ENCODE measurements at regions not wholly inside any gene's neighbourhood (a gene's known extent, or its start where the extent isn't known, plus 50 kb on each side); places are given as distances from the start of the nearest gene placed in this dataset.

DNA sequence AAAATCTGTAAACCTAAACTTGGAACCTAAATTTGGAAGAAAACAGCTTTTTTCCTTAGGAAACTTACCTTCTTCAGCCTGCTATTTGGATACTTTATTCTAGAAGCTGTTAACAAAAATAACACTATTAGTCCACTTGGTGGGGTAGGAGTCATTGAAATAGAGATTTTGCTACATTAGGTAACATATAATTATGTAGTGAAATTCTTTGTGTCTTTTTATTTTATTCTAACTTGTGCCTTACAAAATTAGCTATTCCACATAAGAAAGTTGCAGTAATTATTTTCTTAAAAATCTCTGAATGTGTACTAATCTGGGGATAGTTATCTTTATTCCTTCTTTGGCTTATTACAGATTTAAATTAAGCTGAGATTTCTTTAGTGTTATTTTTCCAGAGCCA lies 360.4 kb upstream of the ROBO2 start:
- Histone ChIP-seq H3K4me1 (ENCODE audit: insufficient read depth, low read length) (peaks cover 13% of the 10 kb centered on the region; the same call in 1 of the 2 replicates), H3K4me3 (ENCODE audit: low read length) (no peak overlapping the region), H3K27ac (ENCODE audit: low read length) (no peak overlapping the region), H3K9ac (ENCODE audit: low read depth, low read length) (no peak overlapping the region), H3K9me3 (ENCODE audit: insufficient read depth, low read depth, low read length) (no peaks in the 10 kb centered on the region), H3K36me3 (ENCODE audit: insufficient read depth, low read depth, low read length) (no peaks in the 10 kb centered on the region), H3K27me3 (ENCODE audit: insufficient read depth, low read length) (no peaks in the 10 kb centered on the region)

DNA sequence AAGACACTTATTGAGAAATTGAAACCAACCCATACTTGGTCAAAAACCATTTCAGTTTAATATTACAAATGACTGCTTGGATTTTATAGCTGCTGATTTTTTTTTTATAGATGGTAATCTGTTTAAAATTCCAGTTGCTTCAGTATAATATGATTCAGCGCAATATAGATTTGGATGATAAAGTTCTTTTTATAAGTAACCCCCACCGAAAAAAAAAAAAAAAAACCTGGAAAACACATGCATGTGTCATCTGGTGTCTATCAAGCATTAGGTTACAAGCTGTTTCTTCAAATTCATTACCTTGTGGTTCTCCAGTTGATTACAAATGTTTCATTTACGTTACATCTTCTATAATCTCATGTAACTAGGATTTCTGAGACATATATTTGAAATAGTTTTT lies 356.6 kb upstream of the ROBO2 start:
- H3K4me3 ChIP-seq (ENCODE audit: low read length), result no peak overlapping the region
- no peaks in the 10 kb centered on the region for H3K27me3 ChIP-seq (ENCODE audit: insufficient read depth, low read length)
- H3K27ac ChIP-seq (ENCODE audit: low read length), result no peak overlapping the region

DNA sequence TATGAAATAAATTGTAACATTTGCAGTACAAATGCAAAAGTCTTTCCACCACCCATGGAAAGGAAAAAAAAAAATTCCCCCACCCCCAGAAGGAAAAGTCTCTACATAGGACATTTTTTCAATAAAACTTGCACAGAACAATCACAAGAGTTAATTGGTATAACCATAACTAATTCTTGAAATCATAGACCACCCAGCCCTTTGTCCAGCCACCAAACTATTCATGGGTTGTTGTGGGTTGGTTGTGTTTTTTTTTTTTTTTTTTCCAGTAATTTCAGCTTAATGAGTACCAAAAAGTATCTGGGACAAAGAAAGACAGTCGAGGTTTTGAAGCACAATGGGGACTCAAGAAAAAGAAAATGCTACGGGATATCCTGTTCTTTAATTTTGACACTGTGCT lies 355.0 kb upstream of the ROBO2 start:
- H3K4me1 ChIP-seq (ENCODE audit: insufficient read depth, low read length), result peaks cover 20% of the 10 kb centered on the region; the same call in 1 of the 2 replicates

More for the DNA sequence above, 356.6 kb upstream of the ROBO2 start:
- no peaks in the 10 kb centered on the region for H3K36me3 ChIP-seq (ENCODE audit: insufficient read depth, low read depth, low read length)
- H3K9me3 ChIP-seq (ENCODE audit: insufficient read depth, low read depth, low read length), result no peaks in the 10 kb centered on the region
- peaks cover 20% of the 10 kb centered on the region; the same call in 1 of the 2 replicates for H3K4me1 ChIP-seq (ENCODE audit: insufficient read depth, low read length)
- no peak overlapping the region for H3K9ac ChIP-seq (ENCODE audit: low read depth, low read length)

DNA sequence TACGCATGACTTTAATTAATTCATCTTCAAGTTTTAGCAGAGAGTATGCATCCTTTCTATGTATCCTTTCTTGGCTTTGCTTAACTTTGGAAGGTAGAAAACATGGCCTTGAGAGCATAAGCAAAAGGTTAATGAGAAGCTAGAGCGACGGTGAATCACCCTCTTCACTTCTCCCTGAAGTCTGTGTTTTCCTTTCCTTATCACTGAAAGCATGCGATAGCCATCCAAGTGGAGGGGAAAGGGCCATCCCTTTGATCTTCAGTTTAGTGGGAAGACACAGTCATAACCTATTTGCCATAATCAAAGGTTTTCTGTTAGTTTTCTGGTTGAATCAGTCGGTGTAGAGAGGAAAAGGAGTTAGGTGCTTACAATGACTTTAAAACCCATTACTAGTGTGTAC lies 354.0 kb upstream of the ROBO2 start:
- Histone ChIP-seq H3K4me1 (ENCODE audit: insufficient read depth, low read length) (peaks cover 20% of the 10 kb centered on the region; the same call in 1 of the 2 replicates), H3K36me3 (ENCODE audit: insufficient read depth, low read depth, low read length) (no peaks in the 10 kb centered on the region), H3K4me3 (ENCODE audit: low read length) (no peak overlapping the region), H3K9ac (ENCODE audit: low read depth, low read length) (no peak overlapping the region), H3K27ac (ENCODE audit: low read length) (no peak overlapping the region), H3K9me3 (ENCODE audit: insufficient read depth, low read depth, low read length) (no peaks in the 10 kb centered on the region), H3K27me3 (ENCODE audit: insufficient read depth, low read length) (no peaks in the 10 kb centered on the region)

More for the DNA sequence above, 355.0 kb upstream of the ROBO2 start:
- Histone ChIP-seq H3K27ac (ENCODE audit: low read length) (no peak overlapping the region), H3K4me3 (ENCODE audit: low read length) (no peak overlapping the region), H3K27me3 (ENCODE audit: insufficient read depth, low read length) (no peaks in the 10 kb centered on the region), H3K9ac (ENCODE audit: low read depth, low read length) (no peak overlapping the region), H3K9me3 (ENCODE audit: insufficient read depth, low read depth, low read length) (no peaks in the 10 kb centered on the region), H3K36me3 (ENCODE audit: insufficient read depth, low read depth, low read length) (no peaks in the 10 kb centered on the region)

DNA sequence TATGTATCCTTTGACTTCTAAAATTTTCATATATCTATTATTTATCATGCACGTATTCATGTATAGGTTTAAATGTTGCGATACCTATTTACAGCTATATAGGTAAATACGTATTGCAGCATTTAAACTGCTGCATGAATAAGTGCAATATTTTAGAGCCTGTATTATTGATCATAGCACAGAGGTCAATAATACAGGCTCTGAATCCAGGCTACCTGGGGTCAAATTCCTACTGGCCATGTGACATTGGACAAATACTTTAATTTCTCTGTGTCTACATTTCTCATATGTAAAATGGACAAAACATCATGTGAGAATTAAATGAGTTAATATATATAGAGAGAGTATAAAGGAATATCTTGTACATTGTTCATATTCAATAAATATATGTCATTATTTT lies 352.9 kb upstream of the ROBO2 start:
- Histone ChIP-seq H3K36me3 (ENCODE audit: insufficient read depth, low read depth, low read length) (no peaks in the 10 kb centered on the region), H3K9ac (ENCODE audit: low read depth, low read length) (no peak overlapping the region), H3K27ac (ENCODE audit: low read length) (no peak overlapping the region), H3K9me3 (ENCODE audit: insufficient read depth, low read depth, low read length) (no peaks in the 10 kb centered on the region), H3K4me3 (ENCODE audit: low read length) (no peak overlapping the region), H3K27me3 (ENCODE audit: insufficient read depth, low read length) (no peaks in the 10 kb centered on the region), H3K4me1 (ENCODE audit: insufficient read depth, low read length) (peaks cover 18% of the 10 kb centered on the region; the same call in 1 of the 2 replicates)

DNA sequence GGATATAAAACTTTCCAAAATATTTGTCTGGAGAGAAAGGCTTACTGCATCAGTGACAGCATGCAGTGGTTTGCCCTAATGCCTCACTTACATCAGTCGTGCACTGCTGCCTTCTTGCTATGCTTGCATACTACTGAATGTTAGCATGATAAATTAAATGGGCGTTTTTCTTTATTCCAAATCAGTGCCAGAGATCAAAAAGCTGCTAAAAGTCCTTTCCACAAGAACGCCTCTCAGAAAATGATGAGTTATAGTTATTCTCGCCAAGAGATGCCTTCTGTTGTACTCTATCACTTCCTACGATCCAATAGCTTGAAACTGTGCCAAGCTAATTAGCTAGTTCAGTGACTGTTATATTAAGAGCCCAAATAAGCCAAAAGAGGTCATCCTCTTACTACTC lies 345.8 kb upstream of the ROBO2 start:
- Histone ChIP-seq H3K9me3 (ENCODE audit: insufficient read depth, low read depth, low read length) (no peaks in the 10 kb centered on the region), H3K36me3 (ENCODE audit: insufficient read depth, low read depth, low read length) (no peaks in the 10 kb centered on the region), H3K4me1 (ENCODE audit: insufficient read depth, low read length) (peaks cover 2% of the 10 kb centered on the region; the same call in 1 of the 2 replicates), H3K27ac (ENCODE audit: low read length) (no peak overlapping the region), H3K4me3 (ENCODE audit: low read length) (no peak overlapping the region), H3K9ac (ENCODE audit: low read depth, low read length) (no peak overlapping the region), H3K27me3 (ENCODE audit: insufficient read depth, low read length) (no peaks in the 10 kb centered on the region)

DNA sequence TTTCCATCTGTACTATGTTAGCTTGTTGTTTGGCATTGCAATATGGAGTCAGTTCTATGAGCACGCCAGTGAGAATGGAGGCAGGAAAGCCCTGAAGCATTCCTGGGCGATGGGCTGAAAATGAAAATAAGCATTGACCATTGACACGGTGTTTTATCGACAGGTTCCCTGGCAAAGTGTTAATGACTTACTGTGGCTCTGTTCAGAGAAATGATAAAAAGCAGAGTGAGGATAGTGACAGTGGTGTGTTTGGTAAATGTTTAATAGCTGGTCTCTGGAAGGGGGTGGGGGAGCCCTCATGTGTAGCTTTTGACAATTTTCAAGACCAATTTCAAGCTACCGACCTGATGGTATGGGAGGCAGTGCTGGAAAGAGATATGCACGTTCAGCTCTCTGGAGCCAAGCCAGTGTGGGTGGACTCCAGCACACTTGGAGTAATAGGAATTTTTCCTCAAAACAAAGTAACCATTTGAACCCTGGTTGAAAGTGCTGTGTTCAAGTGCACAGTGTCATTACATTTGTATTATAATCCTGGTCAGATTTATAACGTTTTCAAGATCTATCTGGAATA lies 341.7 kb upstream of the ROBO2 start:
- H3K27me3 ChIP-seq (ENCODE audit: insufficient read depth, low read length), result no peaks in the 10 kb centered on the region
- H3K36me3 ChIP-seq (ENCODE audit: insufficient read depth, low read depth, low read length), result no peaks in the 10 kb centered on the region
- H3K4me3 ChIP-seq (ENCODE audit: low read length), result no peak overlapping the region
- no peak overlapping the region for H3K9ac ChIP-seq (ENCODE audit: low read depth, low read length)
- no peaks in the 10 kb centered on the region for H3K9me3 ChIP-seq (ENCODE audit: insufficient read depth, low read depth, low read length)
- no peak overlapping the region for H3K27ac ChIP-seq (ENCODE audit: low read length)
- H3K4me1 ChIP-seq (ENCODE audit: insufficient read depth, low read length), result peaks cover 16% of the 10 kb centered on the region

DNA sequence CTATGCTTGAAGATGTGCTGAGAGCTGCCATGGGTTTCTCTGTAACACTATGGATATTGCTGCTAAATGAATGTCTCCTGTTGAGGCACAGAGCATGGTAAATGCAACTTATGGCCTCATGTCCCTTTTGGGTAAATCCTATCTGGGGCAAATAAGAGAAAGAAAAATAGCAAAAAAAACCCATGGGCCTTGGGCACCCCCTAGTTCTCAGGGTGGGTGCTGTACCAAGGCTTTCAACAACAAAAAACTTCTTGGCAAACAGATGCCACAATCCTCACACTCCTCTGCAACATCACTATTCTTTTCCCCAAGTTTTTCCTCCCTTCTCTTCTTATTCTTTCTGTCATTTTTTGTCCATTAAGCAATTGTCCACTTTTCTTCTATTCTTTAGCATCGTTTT lies 340.1 kb upstream of the ROBO2 start:
- Histone ChIP-seq H3K27ac (ENCODE audit: low read length) (no peak overlapping the region), H3K9me3 (ENCODE audit: insufficient read depth, low read depth, low read length) (no peaks in the 10 kb centered on the region), H3K9ac (ENCODE audit: low read depth, low read length) (no peak overlapping the region), H3K36me3 (ENCODE audit: insufficient read depth, low read depth, low read length) (no peaks in the 10 kb centered on the region), H3K4me1 (ENCODE audit: insufficient read depth, low read length) (peaks cover 16% of the 10 kb centered on the region), H3K27me3 (ENCODE audit: insufficient read depth, low read length) (no peaks in the 10 kb centered on the region), H3K4me3 (ENCODE audit: low read length) (no peak overlapping the region)

DNA sequence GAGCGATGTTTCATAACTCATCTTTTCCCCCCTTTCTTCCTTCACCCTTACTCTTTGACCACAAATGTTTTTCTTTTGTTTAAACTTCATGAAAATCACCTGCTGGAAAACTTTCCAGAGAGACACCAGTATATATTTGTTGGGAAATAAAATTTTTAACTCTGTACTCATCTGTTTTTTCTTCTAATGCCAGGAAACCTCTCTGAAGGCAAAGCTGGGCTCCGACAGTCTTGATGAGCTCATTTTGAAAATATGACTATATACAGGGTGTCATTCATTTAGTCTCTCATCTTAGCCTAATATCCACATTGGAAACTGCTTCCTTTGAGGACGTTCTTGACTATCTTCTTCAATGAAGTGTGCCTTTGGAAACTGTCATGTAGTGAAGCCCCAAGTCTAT lies 339.6 kb upstream of the ROBO2 start:
- Histone ChIP-seq H3K9ac (ENCODE audit: low read depth, low read length) (no peak overlapping the region), H3K9me3 (ENCODE audit: insufficient read depth, low read depth, low read length) (no peaks in the 10 kb centered on the region), H3K4me1 (ENCODE audit: insufficient read depth, low read length) (peaks cover 16% of the 10 kb centered on the region), H3K27me3 (ENCODE audit: insufficient read depth, low read length) (no peaks in the 10 kb centered on the region), H3K36me3 (ENCODE audit: insufficient read depth, low read depth, low read length) (no peaks in the 10 kb centered on the region), H3K27ac (ENCODE audit: low read length) (no peak overlapping the region), H3K4me3 (ENCODE audit: low read length) (no peak overlapping the region)

DNA sequence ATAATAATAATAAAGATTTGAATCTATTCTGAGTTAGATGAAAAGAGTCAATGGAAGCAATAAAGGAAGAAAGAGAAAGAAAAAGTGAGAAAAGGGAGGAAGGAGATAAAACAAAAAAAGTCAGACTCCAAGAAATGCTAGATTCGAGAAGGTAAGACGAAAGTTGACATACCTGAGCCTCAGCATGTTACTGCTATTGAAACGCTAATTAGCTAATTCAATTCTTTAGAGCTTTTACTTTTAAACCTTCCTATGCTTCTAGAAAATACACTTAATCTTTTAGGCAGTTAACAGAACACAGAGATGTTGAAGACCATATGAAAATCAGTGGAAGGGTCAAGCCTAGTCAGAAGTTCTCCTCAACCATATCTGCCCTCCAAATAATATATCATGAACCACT lies 337.2 kb upstream of the ROBO2 start:
- Histone ChIP-seq H3K4me3 (ENCODE audit: low read length) (no peak overlapping the region), H3K9me3 (ENCODE audit: insufficient read depth, low read depth, low read length) (no peaks in the 10 kb centered on the region), H3K4me1 (ENCODE audit: insufficient read depth, low read length) (peaks cover 16% of the 10 kb centered on the region), H3K36me3 (ENCODE audit: insufficient read depth, low read depth, low read length) (no peaks in the 10 kb centered on the region), H3K27me3 (ENCODE audit: insufficient read depth, low read length) (no peaks in the 10 kb centered on the region), H3K9ac (ENCODE audit: low read depth, low read length) (no peak overlapping the region), H3K27ac (ENCODE audit: low read length) (no peak overlapping the region)

DNA sequence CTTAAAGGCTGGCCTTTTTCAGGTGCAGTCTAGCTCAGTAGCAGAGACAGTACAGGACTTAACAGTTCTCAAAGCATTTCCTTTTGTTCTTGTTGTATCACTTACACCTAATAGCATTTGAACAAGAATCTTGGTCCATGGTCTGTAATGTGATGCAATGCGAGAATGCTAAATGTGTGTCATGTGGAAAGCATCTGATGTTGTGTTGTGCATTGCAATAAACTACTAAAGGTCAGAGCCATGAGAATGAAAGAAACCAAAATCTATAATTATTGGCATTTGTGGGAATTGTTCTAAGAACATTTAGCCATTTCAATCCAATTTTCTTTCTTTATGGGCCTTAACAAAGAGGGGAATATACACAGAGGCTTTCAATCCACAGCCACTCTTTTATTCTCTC lies 324.5 kb upstream of the ROBO2 start:
- Histone ChIP-seq H3K4me3 (ENCODE audit: low read length) (no peak overlapping the region), H3K9ac (ENCODE audit: low read depth, low read length) (no peak overlapping the region), H3K36me3 (ENCODE audit: insufficient read depth, low read depth, low read length) (no peaks in the 10 kb centered on the region), H3K4me1 (ENCODE audit: insufficient read depth, low read length) (no peaks in the 10 kb centered on the region), H3K9me3 (ENCODE audit: insufficient read depth, low read depth, low read length) (no peaks in the 10 kb centered on the region), H3K27ac (ENCODE audit: low read length) (no peak overlapping the region), H3K27me3 (ENCODE audit: insufficient read depth, low read length) (no peaks in the 10 kb centered on the region)

DNA sequence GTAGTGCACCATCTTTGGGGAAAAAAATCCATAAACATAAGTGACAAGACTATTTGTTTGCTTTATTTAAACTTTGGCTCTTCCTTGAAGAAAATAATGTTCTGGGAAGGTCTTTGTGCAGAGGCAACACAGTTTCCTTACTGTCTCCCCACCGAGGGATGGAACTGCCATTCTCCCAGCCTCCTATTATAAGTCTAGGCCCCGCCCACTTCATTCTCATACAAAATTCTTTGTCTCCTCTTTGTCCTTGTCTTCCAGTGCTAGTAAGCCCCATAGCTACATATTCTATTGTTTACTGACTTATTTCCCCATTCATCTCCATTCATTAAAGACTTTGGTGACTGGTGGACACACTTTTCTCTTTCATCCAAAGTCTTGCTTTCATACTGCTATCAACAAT lies 316.5 kb upstream of the ROBO2 start:
- no peaks in the 10 kb centered on the region for H3K27me3 ChIP-seq (ENCODE audit: insufficient read depth, low read length)
- H3K4me3 ChIP-seq (ENCODE audit: low read length), result no peak overlapping the region
- no peaks in the 10 kb centered on the region for H3K36me3 ChIP-seq (ENCODE audit: insufficient read depth, low read depth, low read length)
- H3K9me3 ChIP-seq (ENCODE audit: insufficient read depth, low read depth, low read length), result no peaks in the 10 kb centered on the region
- H3K9ac ChIP-seq (ENCODE audit: low read depth, low read length), result no peak overlapping the region
- no peaks in the 10 kb centered on the region for H3K4me1 ChIP-seq (ENCODE audit: insufficient read depth, low read length)
- no peak overlapping the region for H3K27ac ChIP-seq (ENCODE audit: low read length)

Data from iPS-20b (cell line).